WERI-Rb-1 (cell line): ENCODE measurements at regions not wholly inside any gene's neighbourhood (a gene's known extent, or its start where the extent isn't known, plus 50 kb on each side); places are given as distances from the start of the nearest gene placed in this dataset.

Experiments
- DNase-seq: peaks from one replicate; pipeline ENCODE4 v3.0.0-alpha.2; 2020
- H3K27ac ChIP-seq: fragments of 250-450 bp; sonication (Bioruptor Pico); 2 replicates; pipeline ENCODE4 v1.5.1; 2020; ENCODE audit warnings: mild to moderate bottlenecking, moderate library complexity
- H3K27me3 ChIP-seq: fragments of 250-450 bp; sonication (Bioruptor Pico); 2 replicates; pipeline ENCODE4 v1.5.1; 2021; ENCODE audit warnings: mild to moderate bottlenecking, low read depth, moderate library complexity; ENCODE audit not compliant: insufficient read depth, severe bottlenecking
- H3K36me3 ChIP-seq: fragments of 250-450 bp; sonication (Bioruptor Pico); 2 replicates; pipeline ENCODE4 v1.5.1; 2020; ENCODE audit warnings: mild to moderate bottlenecking, moderate library complexity
- H3K4me3 ChIP-seq: 2 replicates; pipeline ENCODE4 v1.5.1; 2011; ENCODE audit warnings: low read depth, mild to moderate bottlenecking, control low read depth, low read length
- H3K9me3 ChIP-seq: fragments of 250-450 bp; sonication (Bioruptor Pico); 2 replicates; pipeline ENCODE4 v1.5.1; 2021; ENCODE audit warnings: mild to moderate bottlenecking, moderate library complexity; ENCODE audit not compliant: severe bottlenecking
- CTCF ChIP-seq: IDR thresholded peaks from 2 replicates; pipeline ENCODE4 v1.5.1; 2011; ENCODE audit warnings: low read depth, mild to moderate bottlenecking, control low read depth, inconsistent platforms, low read length

GRCh38 chr5:28404363-28405071, 1366.1 kb upstream of the CDH9 start:
- H3K27me3 ChIP-seq, result no peaks in the 10 kb centered on the region
- no peak overlapping the region for H3K4me3 ChIP-seq
- H3K9me3 ChIP-seq, result no peaks in the 10 kb centered on the region
- no peaks in the 10 kb centered on the region for H3K36me3 ChIP-seq
- DNase-seq, result no peak
- no peak for TF ChIP-seq CTCF
- H3K27ac ChIP-seq, result no peak overlapping the region

GRCh38 chr5:28403846-28404245, 1365.5 kb upstream of the CDH9 start:
- H3K27me3 ChIP-seq, result no peaks in the 10 kb centered on the region
- H3K4me3 ChIP-seq, result no peak overlapping the region
- no peak for DNase-seq
- TF ChIP-seq CTCF, result no peak
- no peaks in the 10 kb centered on the region for H3K9me3 ChIP-seq
- no peaks in the 10 kb centered on the region for H3K36me3 ChIP-seq
- H3K27ac ChIP-seq, result no peak overlapping the region

GRCh38 chr5:28402590-28403301, 1364.4 kb upstream of the CDH9 start:
- TF ChIP-seq CTCF, result no peak
- H3K4me3 ChIP-seq, result no peak overlapping the region
- no peak for DNase-seq

GRCh38 chr5:28400076-28400475, 1361.7 kb upstream of the CDH9 start:
- no peak for DNase-seq
- Histone ChIP-seq H3K4me3 (no peak overlapping the region), H3K27ac (no peak overlapping the region), H3K36me3 (no peaks in the 10 kb centered on the region), H3K9me3 (no peaks in the 10 kb centered on the region), H3K27me3 (no peaks in the 10 kb centered on the region)
- TF ChIP-seq CTCF, result no peak

More at GRCh38 chr5:28402590-28403301, 1364.4 kb upstream of the CDH9 start:
- no peaks in the 10 kb centered on the region for H3K27me3 ChIP-seq
- no peaks in the 10 kb centered on the region for H3K36me3 ChIP-seq
- H3K9me3 ChIP-seq, result no peaks in the 10 kb centered on the region
- no peak overlapping the region for H3K27ac ChIP-seq

DNA sequence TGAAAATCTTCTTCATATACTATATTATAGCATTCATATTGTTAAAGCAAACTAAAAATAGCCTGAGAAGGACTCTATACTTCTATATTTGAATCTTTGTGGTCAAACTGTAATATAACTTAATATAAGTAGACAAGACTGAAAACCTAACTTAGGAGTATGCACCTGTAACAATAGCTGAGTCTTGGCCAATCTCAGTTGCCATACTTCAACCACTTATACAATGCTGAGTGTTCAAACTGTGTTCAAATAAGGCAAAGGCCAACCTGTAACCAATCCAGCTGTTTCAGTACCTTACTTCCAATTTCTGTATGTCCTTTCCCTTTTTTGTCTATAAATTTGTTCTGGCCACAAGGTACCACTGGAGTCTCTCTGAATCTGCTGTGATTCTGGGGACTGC, 1360.8 kb upstream of the CDH9 start:
- H3K4me3 ChIP-seq, result no peak overlapping the region
- no peaks in the 10 kb centered on the region for H3K36me3 ChIP-seq
- no peak for TF ChIP-seq CTCF
- no peaks in the 10 kb centered on the region for H3K9me3 ChIP-seq
- DNase-seq, result no peak
- no peak overlapping the region for H3K27ac ChIP-seq
- H3K27me3 ChIP-seq, result no peaks in the 10 kb centered on the region

GRCh38 chr5:28398185-28398584, 1359.8 kb upstream of the CDH9 start:
- DNase-seq, result no peak
- H3K27ac ChIP-seq, result no peak overlapping the region
- no peak for TF ChIP-seq CTCF
- H3K27me3 ChIP-seq, result no peaks in the 10 kb centered on the region
- H3K4me3 ChIP-seq, result no peak overlapping the region
- no peaks in the 10 kb centered on the region for H3K36me3 ChIP-seq
- no peaks in the 10 kb centered on the region for H3K9me3 ChIP-seq
